ENCODE measurements at regions not wholly inside any gene's neighbourhood (a gene's known extent, or its start where the extent isn't known, plus 50 kb on each side); places are given as distances from the start of the nearest gene placed in this dataset.
"Not testable (repeated sequence)": the region's sequence is repeated elsewhere in the genome, so short reads cannot be mapped to it uniquely, and the experiment has no call there.

DNA sequence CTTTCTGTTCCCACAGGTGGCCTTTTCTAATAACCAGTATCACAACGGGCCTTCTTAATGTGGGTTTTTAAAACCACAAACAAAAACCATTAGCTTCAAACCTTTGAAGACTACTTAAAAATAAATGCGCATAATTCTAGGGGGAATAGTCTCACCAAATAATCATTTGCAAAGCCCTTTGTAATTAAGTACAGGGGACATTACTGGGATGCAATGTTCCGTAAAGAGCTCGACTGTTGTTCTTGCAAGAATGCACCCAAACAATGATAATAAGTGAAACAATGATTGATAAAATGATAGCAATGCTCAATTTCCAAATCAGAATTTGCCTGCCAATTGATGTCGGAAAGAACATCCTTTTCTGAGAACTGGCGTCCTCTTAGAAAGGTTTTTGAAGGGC, 589.1 kb upstream of the ADARB2 start:
- no peaks in the 10 kb centered on the region for H3K27me3 ChIP-seq (ENCODE audit: low read depth)
- H3K27ac ChIP-seq (replicated peaks): no peak overlapping the region
- no peak overlapping the region for H3K4me3 ChIP-seq
- no peak for DNase-seq
- no peaks in the 10 kb centered on the region for H3K36me3 ChIP-seq
- TF ChIP-seq, protein P1, sequence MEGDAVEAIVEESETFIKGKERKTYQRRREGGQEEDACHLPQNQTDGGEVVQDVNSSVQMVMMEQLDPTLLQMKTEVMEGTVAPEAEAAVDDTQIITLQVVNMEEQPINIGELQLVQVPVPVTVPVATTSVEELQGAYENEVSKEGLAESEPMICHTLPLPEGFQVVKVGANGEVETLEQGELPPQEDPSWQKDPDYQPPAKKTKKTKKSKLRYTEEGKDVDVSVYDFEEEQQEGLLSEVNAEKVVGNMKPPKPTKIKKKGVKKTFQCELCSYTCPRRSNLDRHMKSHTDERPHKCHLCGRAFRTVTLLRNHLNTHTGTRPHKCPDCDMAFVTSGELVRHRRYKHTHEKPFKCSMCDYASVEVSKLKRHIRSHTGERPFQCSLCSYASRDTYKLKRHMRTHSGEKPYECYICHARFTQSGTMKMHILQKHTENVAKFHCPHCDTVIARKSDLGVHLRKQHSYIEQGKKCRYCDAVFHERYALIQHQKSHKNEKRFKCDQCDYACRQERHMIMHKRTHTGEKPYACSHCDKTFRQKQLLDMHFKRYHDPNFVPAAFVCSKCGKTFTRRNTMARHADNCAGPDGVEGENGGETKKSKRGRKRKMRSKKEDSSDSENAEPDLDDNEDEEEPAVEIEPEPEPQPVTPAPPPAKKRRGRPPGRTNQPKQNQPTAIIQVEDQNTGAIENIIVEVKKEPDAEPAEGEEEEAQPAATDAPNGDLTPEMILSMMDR (IDR thresholded peaks at IDR 0.05; ENCODE audit: borderline replicate concordance): no peak
- peaks cover 5% of the 10 kb centered on the region for H3K9me3 ChIP-seq (replicated peaks)
- intact Hi-C loops (cut with micrococcal nuclease): no loop called here
- no peaks in the 10 kb centered on the region for H3K4me1 ChIP-seq

DNA sequence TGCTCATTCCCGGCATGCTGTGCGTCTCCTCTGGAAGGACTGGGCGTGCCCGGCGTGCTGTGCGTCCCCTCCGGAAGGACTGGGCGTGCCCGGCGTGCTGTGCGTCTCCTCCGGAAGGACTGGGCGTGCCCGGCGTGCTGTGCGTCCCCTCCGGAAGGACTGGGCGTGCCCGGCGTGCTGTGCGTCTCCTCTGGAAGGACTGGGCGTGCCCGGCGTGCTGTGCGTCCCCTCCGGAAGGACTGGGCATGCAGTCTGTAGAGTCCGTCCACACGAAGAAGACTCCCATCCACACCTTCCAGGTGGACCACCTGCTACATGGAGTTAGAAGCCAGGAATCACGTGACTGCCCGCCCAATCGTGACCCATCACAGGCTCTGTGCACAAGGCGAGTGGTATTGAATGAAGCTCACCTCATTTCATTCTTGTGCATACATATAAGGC, 577.7 kb upstream of the ADARB2 start:
- H3K4me1 ChIP-seq; H3K27ac ChIP-seq (replicated peaks); intact Hi-C loops (cut with micrococcal nuclease); DNase-seq; H3K27me3 ChIP-seq (ENCODE audit: low read depth); H3K4me3 ChIP-seq; H3K36me3 ChIP-seq: not testable (repeated sequence)
- peaks cover 20% of the 10 kb centered on the region for H3K9me3 ChIP-seq (replicated peaks)

DNA sequence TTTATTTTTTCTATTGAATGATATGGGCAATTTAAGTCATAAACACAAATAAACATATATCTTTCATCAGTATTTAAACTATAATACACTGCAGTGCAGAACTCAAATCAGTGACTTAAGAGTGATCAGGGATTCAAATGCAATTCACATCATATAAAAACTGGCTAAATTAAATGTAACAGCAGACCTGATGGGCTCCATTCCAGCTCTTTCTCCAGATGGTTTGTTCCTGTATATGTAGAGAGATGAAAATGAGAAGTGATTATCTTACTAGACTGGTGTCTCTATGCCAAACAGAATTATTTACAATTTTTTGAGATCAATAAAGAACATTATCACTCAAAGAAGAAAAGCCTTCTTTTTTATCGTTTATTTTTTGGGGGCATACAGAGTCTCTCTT, 568.8 kb upstream of the ADARB2 start:
- Histone ChIP-seq H3K27me3 (ENCODE audit: low read depth) (no peaks in the 10 kb centered on the region), H3K4me3 (no peak overlapping the region), H3K9me3 (replicated peaks) (peaks cover 6% of the 10 kb centered on the region), H3K36me3 (no peaks in the 10 kb centered on the region), H3K27ac (replicated peaks) (no peak overlapping the region), H3K4me1 (no peaks in the 10 kb centered on the region)
- no peak for DNase-seq
- intact Hi-C loops (cut with micrococcal nuclease): no loop called here
- TF ChIP-seq, protein P1 (IDR thresholded peaks at IDR 0.05; ENCODE audit: borderline replicate concordance): no peak

DNA sequence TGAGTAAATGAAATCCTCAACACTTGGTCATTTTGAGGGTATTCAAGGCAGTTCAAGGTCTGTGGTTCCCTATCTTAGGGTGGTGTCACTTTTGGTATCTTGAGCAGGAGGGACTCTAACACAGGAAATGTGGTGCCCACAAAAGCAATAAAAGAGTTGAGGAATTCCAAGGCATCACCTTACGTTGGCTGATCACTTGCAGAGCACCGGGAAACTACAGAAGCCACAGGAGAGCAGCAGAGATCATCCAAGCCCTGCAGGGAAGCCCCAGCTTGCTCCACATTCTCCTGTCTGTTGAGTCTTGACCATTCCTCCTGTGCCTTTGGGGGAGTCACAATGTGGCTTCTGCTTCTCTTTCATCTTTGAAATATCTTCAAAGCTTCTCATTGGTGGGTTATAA, 565.8 kb upstream of the ADARB2 start:
- intact Hi-C loops (cut with micrococcal nuclease): no loop called here

DNA sequence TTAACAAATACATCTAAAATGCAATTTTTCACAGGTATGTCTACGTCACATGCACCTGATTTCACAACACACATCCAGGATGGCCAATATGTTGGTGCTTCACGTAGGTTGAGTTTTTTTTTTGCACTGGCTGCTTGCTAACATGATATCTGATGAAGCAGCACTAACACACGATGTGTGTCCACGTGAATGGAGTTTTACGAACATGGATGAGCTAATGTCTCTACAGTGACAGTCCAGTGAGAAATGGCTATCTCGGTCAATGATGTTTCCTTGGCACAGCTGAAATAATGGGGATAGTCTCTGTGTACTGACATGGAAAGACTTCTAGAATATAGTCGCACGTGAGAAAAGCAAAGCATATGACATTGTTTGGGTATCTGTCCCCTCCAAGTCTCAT, 563.9 kb upstream of the ADARB2 start:
- Histone ChIP-seq H3K4me1 (no peaks in the 10 kb centered on the region), H3K36me3 (no peaks in the 10 kb centered on the region), H3K9me3 (replicated peaks) (peaks cover 6% of the 10 kb centered on the region), H3K4me3 (no peak overlapping the region), H3K27ac (replicated peaks) (no peak overlapping the region), H3K27me3 (ENCODE audit: low read depth) (no peaks in the 10 kb centered on the region)
- TF ChIP-seq, protein P1 (IDR thresholded peaks at IDR 0.05; ENCODE audit: borderline replicate concordance): no peak
- no peak for DNase-seq
- intact Hi-C loops (cut with micrococcal nuclease): no loop called here

More for the DNA sequence above, 565.8 kb upstream of the ADARB2 start:
- DNase-seq: no peak
- Histone ChIP-seq H3K36me3 (no peaks in the 10 kb centered on the region), H3K27ac (replicated peaks) (no peak overlapping the region), H3K27me3 (ENCODE audit: low read depth) (no peaks in the 10 kb centered on the region), H3K9me3 (replicated peaks) (peaks cover 6% of the 10 kb centered on the region), H3K4me1 (no peaks in the 10 kb centered on the region), H3K4me3 (no peak overlapping the region)
- TF ChIP-seq, protein P1 (IDR thresholded peaks at IDR 0.05; ENCODE audit: borderline replicate concordance): no peak

DNA sequence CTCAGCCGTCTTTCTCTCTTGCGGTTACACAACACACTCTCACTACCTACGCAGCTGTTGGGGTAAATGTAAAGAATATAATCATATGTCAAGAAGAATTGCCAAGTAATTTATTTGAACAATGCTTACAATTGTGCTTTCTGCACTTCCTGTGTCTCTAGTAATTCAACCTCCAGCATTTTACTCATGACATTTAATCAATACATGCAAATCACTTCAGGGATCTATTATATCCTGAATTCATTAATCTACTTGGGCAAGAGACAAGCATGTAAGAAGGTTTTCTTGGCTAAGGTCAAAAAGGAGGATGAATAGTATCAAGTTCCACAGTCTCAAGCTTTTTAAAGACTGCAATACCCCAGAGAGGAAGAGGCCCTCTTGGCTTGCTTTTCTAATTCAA, 562.9 kb upstream of the ADARB2 start:
- H3K9me3 ChIP-seq (replicated peaks): peaks cover 6% of the 10 kb centered on the region
- H3K27me3 ChIP-seq (ENCODE audit: low read depth): no peaks in the 10 kb centered on the region
- no peak for DNase-seq
- H3K36me3 ChIP-seq: no peaks in the 10 kb centered on the region
- H3K27ac ChIP-seq (replicated peaks): no peak overlapping the region
- H3K4me3 ChIP-seq: no peak overlapping the region
- H3K4me1 ChIP-seq: no peaks in the 10 kb centered on the region
- intact Hi-C loops (cut with micrococcal nuclease): no loop called here
- TF ChIP-seq, protein P1 (IDR thresholded peaks at IDR 0.05; ENCODE audit: borderline replicate concordance): no peak

Measured in left ventricle myocardium inferior (tissue), 1 donor.